ENCODE measurements at regions not wholly inside any gene's neighbourhood (a gene's known extent, or its start where the extent isn't known, plus 50 kb on each side); places are given as distances from the start of the nearest gene placed in this dataset.

- Histone ChIP-seq H3K9me3 (ENCODE audit: control insufficient read depth, insufficient read depth, low read length) (no peaks in the 10 kb centered on the region), H3K36me3 (ENCODE audit: control insufficient read depth, insufficient read depth, low read length) (no peaks in the 10 kb centered on the region), H3K4me1 (ENCODE audit: control insufficient read depth, insufficient read depth, low read length) (no peaks in the 10 kb centered on the region), H3K27me3 (ENCODE audit: control insufficient read depth, insufficient read depth, low read length) (no peaks in the 10 kb centered on the region), H3K27ac (ENCODE audit: low read length) (no peak overlapping the region), H3K4me3 (ENCODE audit: low read length) (no peak overlapping the region)
- no CpG with 5 or more reads among the region's 4 CpGs for WGBS (ENCODE audit: insufficient coverage, insufficient read length)
- DNase-seq (ENCODE audit: low read depth, low spot score): no peak
Observed at GRCh38 chr18:37986665-37987064, 421.1 kb upstream of the CELF4 start.

- DNase-seq (ENCODE audit: low read depth, low spot score): no peak
Observed at GRCh38 chr18:37985126-37985525, 419.5 kb upstream of the CELF4 start.

GRCh38 chr18:37980556-37980955 is 415.0 kb upstream of the CELF4 start:
- no peaks in the 10 kb centered on the region for H3K4me1 ChIP-seq (ENCODE audit: control insufficient read depth, insufficient read depth, low read length)
- no peak for DNase-seq (ENCODE audit: low read depth, low spot score)
- H3K9me3 ChIP-seq (ENCODE audit: control insufficient read depth, insufficient read depth, low read length): no peaks in the 10 kb centered on the region
- no peak overlapping the region for H3K27ac ChIP-seq (ENCODE audit: low read length)
- H3K36me3 ChIP-seq (ENCODE audit: control insufficient read depth, insufficient read depth, low read length): no peaks in the 10 kb centered on the region
- H3K4me3 ChIP-seq (ENCODE audit: low read length): no peak overlapping the region
- H3K27me3 ChIP-seq (ENCODE audit: control insufficient read depth, insufficient read depth, low read length): no peaks in the 10 kb centered on the region

More at GRCh38 chr18:37985126-37985525, 419.5 kb upstream of the CELF4 start:
- Histone ChIP-seq H3K27me3 (ENCODE audit: control insufficient read depth, insufficient read depth, low read length) (no peaks in the 10 kb centered on the region), H3K9me3 (ENCODE audit: control insufficient read depth, insufficient read depth, low read length) (no peaks in the 10 kb centered on the region), H3K4me3 (ENCODE audit: low read length) (no peak overlapping the region), H3K4me1 (ENCODE audit: control insufficient read depth, insufficient read depth, low read length) (no peaks in the 10 kb centered on the region), H3K36me3 (ENCODE audit: control insufficient read depth, insufficient read depth, low read length) (no peaks in the 10 kb centered on the region), H3K27ac (ENCODE audit: low read length) (no peak overlapping the region)
- no CpG with 5 or more reads among the region's 5 CpGs for WGBS (ENCODE audit: insufficient coverage, insufficient read length)

- DNase-seq (ENCODE audit: low read depth, low spot score): no peak
- Histone ChIP-seq H3K36me3 (ENCODE audit: control insufficient read depth, insufficient read depth, low read length) (no peaks in the 10 kb centered on the region), H3K9me3 (ENCODE audit: control insufficient read depth, insufficient read depth, low read length) (no peaks in the 10 kb centered on the region), H3K27ac (ENCODE audit: low read length) (no peak overlapping the region), H3K4me1 (ENCODE audit: control insufficient read depth, insufficient read depth, low read length) (no peaks in the 10 kb centered on the region), H3K27me3 (ENCODE audit: control insufficient read depth, insufficient read depth, low read length) (no peaks in the 10 kb centered on the region), H3K4me3 (ENCODE audit: low read length) (no peak overlapping the region)
- WGBS (ENCODE audit: insufficient coverage, insufficient read length): no CpG with 5 or more reads among the region's 1 CpG
Observed at GRCh38 chr18:37975446-37975845, 409.8 kb upstream of the CELF4 start.

- H3K36me3 ChIP-seq (ENCODE audit: control insufficient read depth, insufficient read depth, low read length): no peaks in the 10 kb centered on the region
- H3K27ac ChIP-seq (ENCODE audit: low read length): no peak overlapping the region
- no CpG with 5 or more reads among the region's 1 CpG for WGBS (ENCODE audit: insufficient coverage, insufficient read length)
- H3K9me3 ChIP-seq (ENCODE audit: control insufficient read depth, insufficient read depth, low read length): no peaks in the 10 kb centered on the region
- H3K27me3 ChIP-seq (ENCODE audit: control insufficient read depth, insufficient read depth, low read length): no peaks in the 10 kb centered on the region
- no peak for DNase-seq (ENCODE audit: low read depth, low spot score)
- H3K4me3 ChIP-seq (ENCODE audit: low read length): no peak overlapping the region
- no peaks in the 10 kb centered on the region for H3K4me1 ChIP-seq (ENCODE audit: control insufficient read depth, insufficient read depth, low read length)
Observed at GRCh38 chr18:37967261-37967660, 401.7 kb upstream of the CELF4 start.

- Histone ChIP-seq H3K27me3 (ENCODE audit: control insufficient read depth, insufficient read depth, low read length) (no peaks in the 10 kb centered on the region), H3K27ac (ENCODE audit: low read length) (no peak overlapping the region), H3K9me3 (ENCODE audit: control insufficient read depth, insufficient read depth, low read length) (no peaks in the 10 kb centered on the region), H3K36me3 (ENCODE audit: control insufficient read depth, insufficient read depth, low read length) (no peaks in the 10 kb centered on the region), H3K4me1 (ENCODE audit: control insufficient read depth, insufficient read depth, low read length) (no peaks in the 10 kb centered on the region), H3K4me3 (ENCODE audit: low read length) (no peak overlapping the region)
- DNase-seq (ENCODE audit: low read depth, low spot score): no peak
- no CpG with 5 or more reads among the region's 1 CpG for WGBS (ENCODE audit: insufficient coverage, insufficient read length)
Observed at GRCh38 chr18:37965572-37965970, 400.0 kb upstream of the CELF4 start.

- no CpG with 5 or more reads among the region's 2 CpGs for WGBS (ENCODE audit: insufficient coverage, insufficient read length)
- Histone ChIP-seq H3K4me3 (ENCODE audit: low read length) (no peak overlapping the region), H3K36me3 (ENCODE audit: control insufficient read depth, insufficient read depth, low read length) (no peaks in the 10 kb centered on the region), H3K4me1 (ENCODE audit: control insufficient read depth, insufficient read depth, low read length) (no peaks in the 10 kb centered on the region), H3K27ac (ENCODE audit: low read length) (no peak overlapping the region), H3K27me3 (ENCODE audit: control insufficient read depth, insufficient read depth, low read length) (no peaks in the 10 kb centered on the region), H3K9me3 (ENCODE audit: control insufficient read depth, insufficient read depth, low read length) (no peaks in the 10 kb centered on the region)
- no peak for DNase-seq (ENCODE audit: low read depth, low spot score)
Observed at GRCh38 chr18:37964885-37965571, 399.4 kb upstream of the CELF4 start.

GRCh38 chr18:37963837-37964236 is 398.2 kb upstream of the CELF4 start:
- H3K27me3 ChIP-seq (ENCODE audit: control insufficient read depth, insufficient read depth, low read length): no peaks in the 10 kb centered on the region
- no peak for DNase-seq (ENCODE audit: low read depth, low spot score)
- H3K27ac ChIP-seq (ENCODE audit: low read length): no peak overlapping the region
- no peaks in the 10 kb centered on the region for H3K9me3 ChIP-seq (ENCODE audit: control insufficient read depth, insufficient read depth, low read length)
- no peak overlapping the region for H3K4me3 ChIP-seq (ENCODE audit: low read length)
- no CpG with 5 or more reads among the region's 3 CpGs for WGBS (ENCODE audit: insufficient coverage, insufficient read length)
- H3K36me3 ChIP-seq (ENCODE audit: control insufficient read depth, insufficient read depth, low read length): no peaks in the 10 kb centered on the region
- H3K4me1 ChIP-seq (ENCODE audit: control insufficient read depth, insufficient read depth, low read length): no peaks in the 10 kb centered on the region

- no peak for DNase-seq (ENCODE audit: low read depth, low spot score)
- H3K36me3 ChIP-seq (ENCODE audit: control insufficient read depth, insufficient read depth, low read length): no peaks in the 10 kb centered on the region
- H3K27me3 ChIP-seq (ENCODE audit: control insufficient read depth, insufficient read depth, low read length): no peaks in the 10 kb centered on the region
- no peak overlapping the region for H3K27ac ChIP-seq (ENCODE audit: low read length)
- H3K4me3 ChIP-seq (ENCODE audit: low read length): no peak overlapping the region
- H3K4me1 ChIP-seq (ENCODE audit: control insufficient read depth, insufficient read depth, low read length): no peaks in the 10 kb centered on the region
- no peaks in the 10 kb centered on the region for H3K9me3 ChIP-seq (ENCODE audit: control insufficient read depth, insufficient read depth, low read length)
- WGBS (ENCODE audit: insufficient coverage, insufficient read length): no CpG with 5 or more reads among the region's 9 CpGs
Observed at GRCh38 chr18:37962316-37962966, 396.8 kb upstream of the CELF4 start.

- H3K27ac ChIP-seq (ENCODE audit: low read length): no peak overlapping the region
- DNase-seq (ENCODE audit: low read depth, low spot score): no peak
- WGBS (ENCODE audit: insufficient coverage, insufficient read length): no CpG with 5 or more reads among the region's 3 CpGs
- no peaks in the 10 kb centered on the region for H3K4me1 ChIP-seq (ENCODE audit: control insufficient read depth, insufficient read depth, low read length)
- H3K36me3 ChIP-seq (ENCODE audit: control insufficient read depth, insufficient read depth, low read length): no peaks in the 10 kb centered on the region
- H3K9me3 ChIP-seq (ENCODE audit: control insufficient read depth, insufficient read depth, low read length): no peaks in the 10 kb centered on the region
- no peaks in the 10 kb centered on the region for H3K27me3 ChIP-seq (ENCODE audit: control insufficient read depth, insufficient read depth, low read length)
- H3K4me3 ChIP-seq (ENCODE audit: low read length): no peak overlapping the region
Observed at GRCh38 chr18:37958499-37958898, 392.9 kb upstream of the CELF4 start.

GRCh38 chr18:37956902-37957301 is 391.3 kb upstream of the CELF4 start:
- Histone ChIP-seq H3K36me3 (ENCODE audit: control insufficient read depth, insufficient read depth, low read length) (no peaks in the 10 kb centered on the region), H3K9me3 (ENCODE audit: control insufficient read depth, insufficient read depth, low read length) (no peaks in the 10 kb centered on the region), H3K27ac (ENCODE audit: low read length) (no peak overlapping the region), H3K27me3 (ENCODE audit: control insufficient read depth, insufficient read depth, low read length) (no peaks in the 10 kb centered on the region), H3K4me3 (ENCODE audit: low read length) (no peak overlapping the region), H3K4me1 (ENCODE audit: control insufficient read depth, insufficient read depth, low read length) (no peaks in the 10 kb centered on the region)
- WGBS (ENCODE audit: insufficient coverage, insufficient read length): no CpG with 5 or more reads among the region's 4 CpGs
- DNase-seq (ENCODE audit: low read depth, low spot score): no peak
